Brain microvascular endothelial cell (primary cell): ENCODE measurements at regions not wholly inside any gene's neighbourhood (a gene's known extent, or its start where the extent isn't known, plus 50 kb on each side); places are given as distances from the start of the nearest gene placed in this dataset.

Source experiments
- DNase-seq: peaks from one replicate; pipeline ENCODE4 v3.0.0-alpha.2; 2020
- H3K27ac ChIP-seq: fragments of 250-450 bp; sonication (Bioruptor Pico); 2 replicates; pipeline ENCODE4 v1.5.1; 2020; ENCODE audit warnings: mild to moderate bottlenecking, moderate library complexity
- H3K27me3 ChIP-seq: fragments of 250-450 bp; sonication (Bioruptor Pico); replicated peaks from 2 replicates; pipeline ENCODE4 v1.5.1; 2020; ENCODE audit warnings: mild to moderate bottlenecking
- H3K36me3 ChIP-seq: fragments of 250-450 bp; sonication (Bioruptor Pico); replicated peaks from 2 replicates; pipeline ENCODE4 v1.5.1; 2020; ENCODE audit warnings: mild to moderate bottlenecking
- H3K4me3 ChIP-seq: 2 replicates; pipeline ENCODE4 v1.5.1; 2011; ENCODE audit warnings: low read depth, mild to moderate bottlenecking, control low read depth, low read length, moderate library complexity
- in situ Hi-C: cut with HindIII; loops from 2 replicates; pipeline ENCODE4 v1.10.0; 2017; ENCODE audit warnings: low sequenced_read_pairs, low pct_ligation_motif_present
- TF ChIP-seq, protein P1 (sequence below): IDR thresholded peaks from 2 replicates; pipeline ENCODE4 v1.5.1; 2011; ENCODE audit warnings: low read depth, mild to moderate bottlenecking, moderate library complexity, low read length, control low read depth, inconsistent platforms; ENCODE audit errors: missing control alignments

GRCh38 chr13:64774915-64775314 is 2455.2 kb downstream of the PCDH9 start:
- Histone ChIP-seq H3K36me3 (no peaks in the 10 kb centered on the region), H3K4me3 (no peak overlapping the region), H3K27me3 (no peaks in the 10 kb centered on the region), H3K27ac (no peak overlapping the region)
- in situ Hi-C loops: no loop called here
- no peak for DNase-seq
- TF ChIP-seq, protein P1, sequence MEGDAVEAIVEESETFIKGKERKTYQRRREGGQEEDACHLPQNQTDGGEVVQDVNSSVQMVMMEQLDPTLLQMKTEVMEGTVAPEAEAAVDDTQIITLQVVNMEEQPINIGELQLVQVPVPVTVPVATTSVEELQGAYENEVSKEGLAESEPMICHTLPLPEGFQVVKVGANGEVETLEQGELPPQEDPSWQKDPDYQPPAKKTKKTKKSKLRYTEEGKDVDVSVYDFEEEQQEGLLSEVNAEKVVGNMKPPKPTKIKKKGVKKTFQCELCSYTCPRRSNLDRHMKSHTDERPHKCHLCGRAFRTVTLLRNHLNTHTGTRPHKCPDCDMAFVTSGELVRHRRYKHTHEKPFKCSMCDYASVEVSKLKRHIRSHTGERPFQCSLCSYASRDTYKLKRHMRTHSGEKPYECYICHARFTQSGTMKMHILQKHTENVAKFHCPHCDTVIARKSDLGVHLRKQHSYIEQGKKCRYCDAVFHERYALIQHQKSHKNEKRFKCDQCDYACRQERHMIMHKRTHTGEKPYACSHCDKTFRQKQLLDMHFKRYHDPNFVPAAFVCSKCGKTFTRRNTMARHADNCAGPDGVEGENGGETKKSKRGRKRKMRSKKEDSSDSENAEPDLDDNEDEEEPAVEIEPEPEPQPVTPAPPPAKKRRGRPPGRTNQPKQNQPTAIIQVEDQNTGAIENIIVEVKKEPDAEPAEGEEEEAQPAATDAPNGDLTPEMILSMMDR: no peak

DNA sequence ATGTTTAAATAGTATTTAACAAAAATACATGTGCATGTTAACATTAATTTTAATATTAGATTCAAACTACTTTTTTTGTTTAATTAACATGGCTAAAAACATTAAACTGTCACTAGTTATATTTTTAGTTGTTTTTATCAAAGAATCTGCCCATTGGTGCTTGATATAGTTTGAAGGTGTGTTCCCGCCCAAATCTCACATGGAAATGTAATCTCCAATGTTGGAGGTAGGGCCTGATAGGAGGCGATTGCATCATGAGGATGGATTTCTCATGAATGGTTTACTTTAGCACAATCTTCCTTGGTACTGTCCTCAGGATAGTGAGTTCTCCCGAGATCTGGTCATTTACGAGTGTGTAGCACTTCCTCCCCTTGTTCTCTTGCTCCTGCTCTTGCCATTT is 2459.4 kb downstream of the PCDH9 start:
- in situ Hi-C loops: no loop called here

DNA sequence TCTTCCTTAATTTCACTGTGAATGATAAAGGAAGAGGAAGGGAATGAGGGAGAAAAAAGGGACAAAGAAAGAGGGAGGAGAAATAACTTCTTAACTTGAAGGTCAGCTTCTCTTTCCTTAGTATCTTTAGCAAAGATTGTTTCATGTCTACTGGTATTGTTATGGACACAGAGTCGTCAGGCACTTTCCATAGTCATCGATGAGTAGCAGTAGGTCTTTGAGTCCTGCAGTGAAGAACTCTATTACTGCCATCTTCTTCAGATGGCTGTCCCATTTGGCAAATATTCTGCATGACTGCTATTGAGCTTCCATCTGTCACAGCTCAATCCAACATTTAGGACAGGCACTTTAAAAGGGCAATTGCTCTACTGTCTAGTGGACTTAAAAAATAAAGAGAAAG is 2463.1 kb downstream of the PCDH9 start:
- Histone ChIP-seq H3K4me3 (no peak overlapping the region), H3K27me3 (no peaks in the 10 kb centered on the region), H3K36me3 (no peaks in the 10 kb centered on the region), H3K27ac (no peak overlapping the region)
- TF ChIP-seq, protein P1: no peak
- DNase-seq: no peak
- in situ Hi-C loops: no loop called here

More for the DNA sequence above, 2459.4 kb downstream of the PCDH9 start:
- TF ChIP-seq, protein P1: no peak
- Histone ChIP-seq H3K27ac (no peak overlapping the region), H3K4me3 (no peak overlapping the region), H3K27me3 (no peaks in the 10 kb centered on the region), H3K36me3 (no peaks in the 10 kb centered on the region)
- DNase-seq: no peak

DNA sequence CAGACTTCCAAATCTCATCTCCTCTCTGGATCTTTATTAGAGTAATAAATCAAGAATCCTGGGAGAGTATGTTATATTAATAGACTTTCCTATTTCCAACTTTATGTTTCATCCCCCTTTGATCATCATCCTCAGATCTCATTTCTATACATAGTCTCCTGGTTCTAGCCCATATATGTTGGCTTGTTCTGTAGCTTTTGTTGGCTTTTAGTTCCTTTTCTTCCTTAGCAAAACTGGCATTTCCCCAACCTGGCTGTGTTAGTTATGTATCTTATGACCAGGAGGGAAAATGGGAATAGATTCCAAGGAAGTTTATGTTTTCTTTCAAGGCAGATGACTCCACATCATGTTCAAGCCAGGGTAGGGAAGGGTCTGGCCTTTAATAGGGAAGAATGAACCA is 2464.5 kb downstream of the PCDH9 start:
- TF ChIP-seq, protein P1: no peak
- Histone ChIP-seq H3K27ac (no peak overlapping the region), H3K36me3 (no peaks in the 10 kb centered on the region), H3K27me3 (no peaks in the 10 kb centered on the region), H3K4me3 (no peak overlapping the region)
- in situ Hi-C loops: no loop called here
- DNase-seq: no peak

- in situ Hi-C loops: no loop called here
- H3K36me3 ChIP-seq: no peaks in the 10 kb centered on the region
- no peak for DNase-seq
- TF ChIP-seq, protein P1: no peak
- no peak overlapping the region for H3K4me3 ChIP-seq
- H3K27ac ChIP-seq: no peak overlapping the region
- no peaks in the 10 kb centered on the region for H3K27me3 ChIP-seq
Observed at GRCh38 chr13:64758521-64759244, 2471.5 kb downstream of the PCDH9 start.

GRCh38 chr13:64756621-64757020 is 2473.5 kb downstream of the PCDH9 start:
- no peaks in the 10 kb centered on the region for H3K36me3 ChIP-seq
- no peak overlapping the region for H3K27ac ChIP-seq
- DNase-seq: no peak
- no peak overlapping the region for H3K4me3 ChIP-seq
- TF ChIP-seq, protein P1: no peak
- no peaks in the 10 kb centered on the region for H3K27me3 ChIP-seq
- in situ Hi-C loops: no loop called here
